ENCODE measurements at regions not wholly inside any gene's neighbourhood (a gene's known extent, or its start where the extent isn't known, plus 50 kb on each side); places are given as distances from the start of the nearest gene placed in this dataset.

DNA sequence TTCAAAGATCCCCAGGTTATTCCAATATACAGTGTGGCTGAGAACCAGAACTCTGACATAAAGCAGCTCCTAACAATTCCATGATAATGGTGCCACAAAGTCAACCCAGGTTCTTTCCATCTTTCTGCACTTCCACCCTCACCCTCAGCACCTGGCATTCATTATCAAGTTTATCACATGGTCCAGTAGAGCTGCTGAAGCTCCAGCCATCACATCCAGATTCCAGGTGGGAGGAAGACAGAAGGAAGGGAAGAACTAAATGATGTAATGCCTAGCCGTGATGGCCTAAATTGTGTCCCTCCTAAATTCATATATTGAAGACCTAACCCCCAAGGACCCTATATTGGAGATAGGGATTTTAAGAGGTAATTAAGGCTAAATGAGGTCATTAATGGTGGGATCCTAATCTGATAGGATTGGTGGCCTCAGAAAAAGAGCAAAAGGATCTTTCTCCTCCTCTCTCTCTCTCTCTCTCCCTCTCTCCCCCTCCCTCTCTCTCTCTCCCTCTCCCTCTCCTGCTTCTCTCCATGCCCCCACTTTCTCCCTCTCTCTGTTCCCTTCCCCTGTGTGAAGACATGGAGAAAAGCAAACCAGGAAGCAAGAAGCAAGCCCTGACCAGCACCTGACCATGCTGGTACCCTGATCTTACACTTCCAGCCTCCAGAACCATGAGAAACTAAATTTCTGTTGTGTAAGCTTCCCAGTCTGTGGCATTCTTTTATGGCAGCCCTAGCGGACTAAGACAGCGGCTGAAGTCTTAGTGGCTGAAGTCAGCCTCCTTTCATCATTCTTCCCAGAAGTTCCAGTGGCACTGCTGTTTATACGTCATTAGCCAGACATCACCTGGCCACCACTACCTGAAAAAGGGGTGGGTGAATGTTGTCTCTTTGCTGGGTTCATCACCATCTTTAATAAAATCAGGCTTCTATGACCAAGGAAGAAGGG lies 369.7 kb upstream of the PROK2 start:
- Mint-ChIP-seq H3K4me3 (no peak overlapping the region), H3K36me3 (no peaks in the 10 kb centered on the region), H3K4me1 (peaks cover 0 to 7% (median 4%) of the 10 kb centered on the region in 3 donors), H3K27ac (no peak overlapping the region), H3K27me3 (peaks cover 0 to 4% of the 10 kb centered on the region in 2 donors), H3K9me3 (peaks cover 0 to 2% (median 0%) of the 10 kb centered on the region in 5 donors)
- ChIA-PET POLR2A (no interaction called here), CTCF (no interaction called here)
- no peaks in the 10 kb centered on the region for H3K27me3 ChIP-seq (ENCODE audit: insufficient read depth, low read length, poor library complexity, severe bottlenecking)
- no peaks in the 10 kb centered on the region for H3K36me3 ChIP-seq (ENCODE audit: insufficient read depth, low read length)
- no peaks in the 10 kb centered on the region for H3K9me3 ChIP-seq (ENCODE audit: low read length)
- no peaks in the 10 kb centered on the region for H3K4me1 ChIP-seq (ENCODE audit: insufficient read depth, low read length)
- H3K4me3 ChIP-seq (ENCODE audit: low read length): no peak overlapping the region
- no peak for DNase-seq
- no peak overlapping the region for H3K27ac ChIP-seq (ENCODE audit: low read depth, low read length)

DNA sequence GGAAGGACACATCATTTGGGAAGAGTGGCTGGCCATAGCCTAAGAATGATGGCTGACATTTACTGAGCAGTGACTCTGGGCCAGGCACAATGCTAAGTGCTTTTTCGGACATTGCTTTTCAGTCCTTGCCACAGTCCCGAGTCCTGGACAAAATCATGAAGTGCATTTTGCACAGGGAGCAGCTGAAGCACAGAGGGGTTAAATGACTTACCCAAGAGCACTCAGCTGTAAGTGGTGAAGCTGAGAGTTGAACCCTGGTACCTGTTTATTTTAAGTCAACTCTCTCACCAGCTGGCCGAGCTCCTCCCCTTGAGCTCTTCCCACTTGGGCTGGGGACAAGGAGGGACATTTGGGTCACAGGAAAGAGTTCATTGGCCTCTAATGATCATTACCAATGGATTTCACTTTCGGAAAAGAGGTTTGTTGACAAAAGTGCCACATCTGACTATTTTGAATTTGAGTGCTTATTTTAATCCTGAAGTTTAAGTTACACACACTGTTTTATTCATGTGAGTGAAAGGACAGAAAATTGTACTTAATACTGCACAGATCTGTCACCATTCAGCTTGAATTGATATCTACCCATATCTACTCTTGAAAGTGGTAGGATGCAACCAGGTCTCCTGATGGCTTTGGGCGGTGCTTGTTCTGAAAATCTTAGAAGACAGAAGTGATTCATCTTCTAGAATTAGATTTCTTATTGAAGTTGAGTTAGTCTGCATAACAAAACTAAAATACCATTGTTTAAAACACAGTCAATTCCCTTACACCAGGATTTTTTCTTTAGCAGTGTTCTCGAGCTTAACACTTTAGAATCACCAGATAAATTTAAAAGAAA lies 368.7 kb upstream of the PROK2 start:
- CTCF ChIA-PET: no interaction called here

DNA sequence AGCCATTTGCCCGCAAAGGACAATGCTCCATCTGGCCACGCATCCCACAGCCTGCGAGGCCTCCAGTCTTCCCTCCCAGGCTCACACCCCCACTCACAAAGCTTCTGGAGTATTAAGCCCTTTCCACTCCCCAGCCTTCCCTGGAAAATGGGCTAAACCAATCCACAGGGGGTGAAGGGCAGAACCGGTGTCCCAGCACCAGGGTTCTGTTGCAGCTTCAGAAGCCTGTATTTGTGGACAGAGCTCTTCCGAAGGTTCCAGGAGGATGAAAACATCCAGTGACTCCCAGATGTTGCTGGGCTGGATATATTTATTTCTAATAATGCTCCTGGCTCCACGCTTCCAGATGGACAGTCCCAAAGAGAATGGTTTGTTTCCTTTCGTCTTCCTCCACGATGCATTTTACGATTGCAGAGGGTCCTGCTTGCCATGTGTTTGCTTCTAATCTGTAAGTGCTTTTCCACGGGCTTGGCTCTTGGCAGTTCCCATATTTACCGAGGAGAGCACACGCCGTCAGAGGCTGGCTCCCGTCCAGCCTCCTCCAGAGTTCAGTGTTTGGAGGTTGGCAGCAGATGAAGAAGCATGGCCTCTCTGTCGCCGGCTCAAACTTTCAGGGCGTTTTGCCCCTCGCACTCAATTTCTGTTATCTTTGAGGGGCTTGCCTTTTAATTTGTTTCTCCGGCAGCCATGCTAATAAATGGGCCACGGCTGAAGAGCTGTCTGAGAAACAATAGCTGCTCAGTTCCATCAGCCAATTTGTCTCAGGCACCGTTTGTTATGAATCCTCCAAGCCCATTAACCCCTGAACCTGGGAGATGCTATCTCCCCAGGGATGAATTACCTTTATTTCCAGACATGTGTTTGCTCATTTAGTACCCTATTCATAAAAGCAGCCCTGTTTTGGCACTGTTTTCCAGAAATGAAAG lies 367.9 kb upstream of the PROK2 start:
- ChIA-PET POLR2A (no interaction called here), CTCF (no interaction called here)
- Mint-ChIP-seq H3K4me3 (no peak overlapping the region), H3K4me1 (peaks cover 0 to 2% (median under 1%) of the 10 kb centered on the region in 3 donors), H3K36me3 (no peaks in the 10 kb centered on the region), H3K9me3 (peaks cover 0 to 2% (median 0%) of the 10 kb centered on the region in 5 donors), H3K27ac (no peak overlapping the region), H3K27me3 (peaks cover 4 to 7% of the 10 kb centered on the region in 2 donors)
- Histone ChIP-seq H3K9me3 (ENCODE audit: low read length) (no peaks in the 10 kb centered on the region), H3K27ac (ENCODE audit: low read depth, low read length) (peak overlapping the region; percentile 61), H3K36me3 (ENCODE audit: insufficient read depth, low read length) (no peaks in the 10 kb centered on the region), H3K27me3 (ENCODE audit: insufficient read depth, low read length, poor library complexity, severe bottlenecking) (no peaks in the 10 kb centered on the region), H3K4me1 (ENCODE audit: insufficient read depth, low read length) (no peaks in the 10 kb centered on the region), H3K4me3 (ENCODE audit: low read length) (no peak overlapping the region)
- no peak for DNase-seq

More for the DNA sequence above, 368.7 kb upstream of the PROK2 start:
- Histone ChIP-seq H3K4me3 (ENCODE audit: low read length) (no peak overlapping the region), H3K9me3 (ENCODE audit: low read length) (no peaks in the 10 kb centered on the region), H3K27me3 (ENCODE audit: insufficient read depth, low read length, poor library complexity, severe bottlenecking) (no peaks in the 10 kb centered on the region), H3K27ac (ENCODE audit: low read depth, low read length) (no peak overlapping the region), H3K36me3 (ENCODE audit: insufficient read depth, low read length) (no peaks in the 10 kb centered on the region), H3K4me1 (ENCODE audit: insufficient read depth, low read length) (no peaks in the 10 kb centered on the region)
- no peak overlapping the region for H3K4me3 Mint-ChIP-seq
- peaks cover 0 to 7% (median 4%) of the 10 kb centered on the region in 3 donors for H3K4me1 Mint-ChIP-seq
- H3K36me3 Mint-ChIP-seq: no peaks in the 10 kb centered on the region
- POLR2A ChIA-PET: no interaction called here
- H3K9me3 Mint-ChIP-seq: peaks cover 0 to 2% (median 0%) of the 10 kb centered on the region in 5 donors
- H3K27me3 Mint-ChIP-seq: peaks cover 0 to 4% of the 10 kb centered on the region in 2 donors
- H3K27ac Mint-ChIP-seq: no peak overlapping the region
- no peak for DNase-seq

DNA sequence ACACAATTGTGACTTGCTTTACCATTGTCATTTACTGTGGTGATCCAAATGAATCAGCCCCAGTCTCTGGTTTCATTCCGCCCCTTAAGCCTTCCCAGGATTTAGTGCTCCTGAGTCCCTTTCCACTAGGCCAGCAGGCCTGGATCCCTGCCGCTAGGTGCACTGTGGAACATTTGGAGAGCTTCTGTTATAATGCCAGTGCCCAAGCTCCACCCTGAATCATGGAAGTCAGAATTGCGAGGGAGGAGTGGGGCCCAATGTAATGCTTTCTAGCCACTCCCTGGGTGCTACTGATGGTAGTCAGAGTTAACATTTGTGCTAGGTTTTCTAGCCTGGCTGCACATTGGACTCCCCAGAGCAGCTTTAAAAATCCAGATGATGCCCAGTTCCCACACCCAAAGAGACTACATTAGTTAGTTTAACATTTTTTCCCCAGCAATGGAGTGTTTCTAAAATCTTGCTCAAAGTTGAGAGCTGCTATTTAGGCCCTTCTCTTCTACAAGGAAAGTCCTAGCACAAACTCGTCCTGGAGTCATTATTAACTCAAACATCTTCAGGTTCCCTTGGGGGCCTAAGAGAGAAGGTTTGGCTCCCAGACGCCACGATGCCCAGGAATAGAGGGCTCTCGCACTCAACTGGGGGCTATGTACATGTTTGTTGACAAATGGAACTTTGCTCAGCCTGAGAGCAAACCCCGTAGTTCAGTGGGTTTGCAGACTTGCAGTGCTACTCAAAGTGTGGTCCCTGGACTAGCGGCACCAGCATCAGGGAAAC lies 366.7 kb upstream of the PROK2 start:
- H3K9me3 ChIP-seq (ENCODE audit: low read length): no peaks in the 10 kb centered on the region
- peaks cover 4 to 6% of the 10 kb centered on the region in 2 donors for H3K27me3 Mint-ChIP-seq
- no peak overlapping the region for H3K4me3 Mint-ChIP-seq
- no peak for DNase-seq
- no peak overlapping the region for H3K27ac Mint-ChIP-seq
- POLR2A ChIA-PET: no interaction called here
- no peaks in the 10 kb centered on the region for H3K36me3 ChIP-seq (ENCODE audit: insufficient read depth, low read length)
- no peaks in the 10 kb centered on the region for H3K36me3 Mint-ChIP-seq
- H3K4me1 Mint-ChIP-seq: no peaks in the 10 kb centered on the region
- no peaks in the 10 kb centered on the region for H3K4me1 ChIP-seq (ENCODE audit: insufficient read depth, low read length)
- CTCF ChIA-PET: no interaction called here
- no peak overlapping the region for H3K27ac ChIP-seq (ENCODE audit: low read depth, low read length)
- H3K27me3 ChIP-seq (ENCODE audit: insufficient read depth, low read length, poor library complexity, severe bottlenecking): no peaks in the 10 kb centered on the region
- no peak overlapping the region for H3K4me3 ChIP-seq (ENCODE audit: low read length)
- H3K9me3 Mint-ChIP-seq: peaks cover 0 to 2% (median 0%) of the 10 kb centered on the region in 5 donors

DNA sequence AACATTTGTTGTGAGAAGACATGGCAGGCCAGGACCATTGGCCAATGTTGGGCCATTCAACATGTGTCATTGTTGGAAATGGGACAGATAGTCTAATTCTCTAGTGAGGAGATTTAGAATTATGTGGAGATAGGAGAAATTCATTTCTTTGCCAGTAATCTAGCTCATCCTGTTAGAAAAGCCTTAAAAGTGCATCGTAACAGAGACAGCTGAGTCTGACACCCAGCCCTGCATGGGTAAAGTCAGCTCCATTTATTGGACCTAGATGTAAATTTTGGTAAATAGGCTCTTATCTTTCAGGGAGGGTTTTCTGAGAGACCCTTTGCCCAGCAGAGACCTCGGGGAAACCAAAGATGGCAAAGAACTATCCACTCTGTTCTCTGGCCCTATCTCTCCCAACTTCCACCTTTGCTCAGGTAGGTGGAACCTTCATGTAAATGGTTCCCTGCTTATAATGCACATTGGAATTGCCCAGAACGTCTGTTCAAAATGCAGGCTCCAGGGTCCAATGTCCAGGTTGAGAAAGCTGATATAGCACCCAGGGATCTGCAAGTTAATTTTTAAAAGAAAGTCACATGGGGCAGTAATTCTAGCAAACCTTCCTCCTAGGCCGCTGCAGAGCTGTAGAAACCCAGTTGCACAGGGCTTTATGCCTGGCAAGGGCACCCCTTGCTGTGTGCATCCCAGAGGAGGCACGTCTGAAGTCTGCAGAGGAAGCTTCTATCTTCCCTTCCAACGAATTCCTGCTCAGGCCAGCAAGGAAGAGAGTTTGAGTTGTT lies 365.9 kb upstream of the PROK2 start:
- CTCF ChIA-PET: no interaction called here

DNA sequence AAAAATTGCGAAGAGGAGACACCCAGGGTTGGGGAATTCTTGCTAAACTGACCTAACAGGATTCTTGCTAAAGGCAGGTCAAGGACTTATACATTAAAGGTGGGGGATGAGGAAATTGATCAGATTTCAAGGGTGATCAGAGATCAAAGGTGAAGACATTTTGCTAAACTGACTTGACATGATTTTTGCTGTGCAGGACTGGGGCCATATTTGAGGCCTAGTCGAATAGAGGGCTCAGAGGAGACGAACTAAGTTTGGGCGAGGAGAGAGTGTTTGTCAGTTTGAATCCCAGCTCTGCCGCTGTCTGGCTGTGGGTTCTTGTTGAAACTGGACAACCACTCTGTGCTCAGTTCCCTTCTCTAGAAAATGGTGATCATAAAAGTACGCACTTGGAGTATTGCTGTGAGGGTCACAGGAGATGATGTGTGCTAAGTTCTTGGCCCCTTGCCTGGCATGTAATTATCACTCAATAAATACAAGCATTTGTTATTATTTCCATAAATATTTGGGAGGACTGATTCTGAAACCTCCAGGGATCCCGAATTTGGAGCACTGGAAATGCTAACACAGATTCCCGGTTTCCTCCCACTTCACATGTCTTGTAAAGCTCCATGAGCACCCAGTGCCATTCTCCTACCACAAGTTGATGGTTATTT lies 364.8 kb upstream of the PROK2 start:
- Mint-ChIP-seq H3K27me3 (peaks cover 4 to 14% of the 10 kb centered on the region in 2 donors), H3K27ac (no peak overlapping the region), H3K36me3 (no peaks in the 10 kb centered on the region), H3K4me3 (no peak overlapping the region), H3K9me3 (peaks cover 0 to under 1% (median 0%) of the 10 kb centered on the region in 5 donors), H3K4me1 (no peaks in the 10 kb centered on the region)
- H3K36me3 ChIP-seq (ENCODE audit: insufficient read depth, low read length): no peaks in the 10 kb centered on the region
- no peaks in the 10 kb centered on the region for H3K4me1 ChIP-seq (ENCODE audit: insufficient read depth, low read length)
- no peaks in the 10 kb centered on the region for H3K27me3 ChIP-seq (ENCODE audit: insufficient read depth, low read length, poor library complexity, severe bottlenecking)
- no peak overlapping the region for H3K4me3 ChIP-seq (ENCODE audit: low read length)
- DNase-seq: no peak
- CTCF ChIA-PET: no interaction called here
- POLR2A ChIA-PET: no interaction called here
- H3K27ac ChIP-seq (ENCODE audit: low read depth, low read length): no peak overlapping the region
- no peaks in the 10 kb centered on the region for H3K9me3 ChIP-seq (ENCODE audit: low read length)

More for the DNA sequence above, 365.9 kb upstream of the PROK2 start:
- DNase-seq: no peak
- Mint-ChIP-seq H3K27me3 (peaks cover 6 to 9% of the 10 kb centered on the region in 2 donors), H3K4me3 (no peak overlapping the region), H3K4me1 (no peaks in the 10 kb centered on the region), H3K9me3 (peaks cover 0 to 2% (median 0%) of the 10 kb centered on the region in 5 donors), H3K27ac (no peak overlapping the region), H3K36me3 (no peaks in the 10 kb centered on the region)
- H3K9me3 ChIP-seq (ENCODE audit: low read length): no peaks in the 10 kb centered on the region
- H3K36me3 ChIP-seq (ENCODE audit: insufficient read depth, low read length): no peaks in the 10 kb centered on the region
- H3K4me3 ChIP-seq (ENCODE audit: low read length): no peak overlapping the region
- no peaks in the 10 kb centered on the region for H3K4me1 ChIP-seq (ENCODE audit: insufficient read depth, low read length)
- no peaks in the 10 kb centered on the region for H3K27me3 ChIP-seq (ENCODE audit: insufficient read depth, low read length, poor library complexity, severe bottlenecking)
- H3K27ac ChIP-seq (ENCODE audit: low read depth, low read length): no peak overlapping the region
- POLR2A ChIA-PET: no interaction called here
